ENCODE measurements at regions not wholly inside any gene's neighbourhood (a gene's known extent, or its start where the extent isn't known, plus 50 kb on each side); places are given as distances from the start of the nearest gene placed in this dataset.

DNA sequence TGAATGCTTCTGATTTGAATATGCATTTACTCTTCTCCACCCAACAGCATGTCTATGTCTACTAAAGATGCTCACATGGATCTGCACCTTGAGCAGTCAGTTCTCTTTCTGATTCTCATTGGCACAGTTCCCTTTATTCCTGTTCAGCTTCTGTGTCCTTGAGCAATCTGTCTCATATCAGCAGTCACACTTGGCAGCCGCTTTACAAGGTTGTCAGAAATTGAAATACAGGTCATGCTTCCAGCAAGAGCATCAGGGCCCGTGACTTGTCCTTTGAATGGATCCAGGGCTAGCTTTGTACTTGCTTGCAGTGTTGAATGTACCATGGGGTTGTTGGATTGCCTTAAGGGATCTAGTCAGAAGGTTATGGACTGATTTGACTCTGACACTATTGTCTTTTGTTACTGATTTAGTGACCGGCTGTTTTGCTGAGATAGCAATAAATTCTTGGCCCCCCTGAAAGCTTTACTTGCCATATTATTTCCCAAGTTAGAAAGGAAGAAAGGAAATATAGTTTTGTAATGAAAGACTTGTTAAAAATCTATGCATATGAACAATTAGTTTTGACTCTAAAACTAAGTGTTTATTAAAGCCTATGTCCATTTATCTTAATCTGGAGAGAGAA lies 273.4 kb upstream of the ISL1 start:
- TF ChIP-seq JUNB (IDR thresholded peaks at IDR 0.05; ENCODE audit: unreplicated experiment) = no peak
- TF ChIP-seq STAT1 (IDR thresholded peaks at IDR 0.05; ENCODE audit: unreplicated experiment) = no peak
- TF ChIP-seq, protein P1, sequence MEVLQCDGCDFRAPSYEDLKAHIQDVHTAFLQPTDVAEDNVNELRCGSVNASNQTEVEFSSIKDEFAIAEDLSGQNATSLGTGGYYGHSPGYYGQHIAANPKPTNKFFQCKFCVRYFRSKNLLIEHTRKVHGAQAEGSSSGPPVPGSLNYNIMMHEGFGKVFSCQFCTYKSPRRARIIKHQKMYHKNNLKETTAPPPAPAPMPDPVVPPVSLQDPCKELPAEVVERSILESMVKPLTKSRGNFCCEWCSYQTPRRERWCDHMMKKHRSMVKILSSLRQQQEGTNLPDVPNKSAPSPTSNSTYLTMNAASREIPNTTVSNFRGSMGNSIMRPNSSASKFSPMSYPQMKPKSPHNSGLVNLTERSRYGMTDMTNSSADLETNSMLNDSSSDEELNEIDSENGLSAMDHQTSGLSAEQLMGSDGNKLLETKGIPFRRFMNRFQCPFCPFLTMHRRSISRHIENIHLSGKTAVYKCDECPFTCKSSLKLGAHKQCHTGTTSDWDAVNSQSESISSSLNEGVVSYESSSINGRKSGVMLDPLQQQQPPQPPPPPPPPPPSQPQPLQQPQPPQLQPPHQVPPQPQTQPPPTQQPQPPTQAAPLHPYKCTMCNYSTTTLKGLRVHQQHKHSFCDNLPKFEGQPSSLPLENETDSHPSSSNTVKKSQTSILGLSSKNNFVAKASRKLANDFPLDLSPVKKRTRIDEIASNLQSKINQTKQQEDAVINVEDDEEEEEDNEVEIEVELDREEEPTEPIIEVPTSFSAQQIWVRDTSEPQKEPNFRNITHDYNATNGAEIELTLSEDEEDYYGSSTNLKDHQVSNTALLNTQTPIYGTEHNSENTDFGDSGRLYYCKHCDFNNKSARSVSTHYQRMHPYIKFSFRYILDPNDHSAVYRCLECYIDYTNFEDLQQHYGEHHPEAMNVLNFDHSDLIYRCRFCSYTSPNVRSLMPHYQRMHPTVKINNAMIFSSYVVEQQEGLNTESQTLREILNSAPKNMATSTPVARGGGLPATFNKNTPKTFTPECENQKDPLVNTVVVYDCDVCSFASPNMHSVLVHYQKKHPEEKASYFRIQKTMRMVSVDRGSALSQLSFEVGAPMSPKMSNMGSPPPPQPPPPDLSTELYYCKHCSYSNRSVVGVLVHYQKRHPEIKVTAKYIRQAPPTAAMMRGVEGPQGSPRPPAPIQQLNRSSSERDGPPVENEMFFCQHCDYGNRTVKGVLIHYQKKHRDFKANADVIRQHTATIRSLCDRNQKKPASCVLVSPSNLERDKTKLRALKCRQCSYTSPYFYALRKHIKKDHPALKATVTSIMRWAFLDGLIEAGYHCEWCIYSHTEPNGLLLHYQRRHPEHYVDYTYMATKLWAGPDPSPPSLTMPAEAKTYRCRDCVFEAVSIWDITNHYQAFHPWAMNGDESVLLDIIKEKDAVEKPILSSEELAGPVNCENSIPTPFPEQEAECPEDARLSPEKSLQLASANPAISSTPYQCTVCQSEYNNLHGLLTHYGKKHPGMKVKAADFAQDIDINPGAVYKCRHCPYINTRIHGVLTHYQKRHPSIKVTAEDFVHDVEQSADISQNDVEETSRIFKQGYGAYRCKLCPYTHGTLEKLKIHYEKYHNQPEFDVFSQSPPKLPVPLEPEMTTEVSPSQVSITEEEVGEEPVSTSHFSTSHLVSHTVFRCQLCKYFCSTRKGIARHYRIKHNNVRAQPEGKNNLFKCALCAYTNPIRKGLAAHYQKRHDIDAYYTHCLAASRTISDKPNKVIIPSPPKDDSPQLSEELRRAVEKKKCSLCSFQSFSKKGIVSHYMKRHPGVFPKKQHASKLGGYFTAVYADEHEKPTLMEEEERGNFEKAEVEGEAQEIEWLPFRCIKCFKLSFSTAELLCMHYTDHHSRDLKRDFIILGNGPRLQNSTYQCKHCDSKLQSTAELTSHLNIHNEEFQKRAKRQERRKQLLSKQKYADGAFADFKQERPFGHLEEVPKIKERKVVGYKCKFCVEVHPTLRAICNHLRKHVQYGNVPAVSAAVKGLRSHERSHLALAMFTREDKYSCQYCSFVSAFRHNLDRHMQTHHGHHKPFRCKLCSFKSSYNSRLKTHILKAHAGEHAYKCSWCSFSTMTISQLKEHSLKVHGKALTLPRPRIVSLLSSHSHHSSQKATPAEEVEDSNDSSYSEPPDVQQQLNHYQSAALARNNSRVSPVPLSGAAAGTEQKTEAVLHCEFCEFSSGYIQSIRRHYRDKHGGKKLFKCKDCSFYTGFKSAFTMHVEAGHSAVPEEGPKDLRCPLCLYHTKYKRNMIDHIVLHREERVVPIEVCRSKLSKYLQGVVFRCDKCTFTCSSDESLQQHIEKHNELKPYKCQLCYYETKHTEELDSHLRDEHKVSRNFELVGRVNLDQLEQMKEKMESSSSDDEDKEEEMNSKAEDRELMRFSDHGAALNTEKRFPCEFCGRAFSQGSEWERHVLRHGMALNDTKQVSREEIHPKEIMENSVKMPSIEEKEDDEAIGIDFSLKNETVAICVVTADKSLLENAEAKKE (CRISPR knock-in tag; IDR thresholded peaks at IDR 0.05) = no peak
- TF ChIP-seq ZNF114 (CRISPR knock-in tag; IDR thresholded peaks at IDR 0.05) = no peak
- TF ChIP-seq ZNF331 (CRISPR knock-in tag; IDR thresholded peaks at IDR 0.05; ENCODE audit: low read depth) = no peak
- TF ChIP-seq EZH2 (IDR thresholded peaks at IDR 0.05; ENCODE audit: low read depth, unreplicated experiment) = no peak
- TF ChIP-seq NANOG (IDR thresholded peaks at IDR 0.05; ENCODE audit: borderline replicate concordance) = no peak
- TF ChIP-seq, protein P2, sequence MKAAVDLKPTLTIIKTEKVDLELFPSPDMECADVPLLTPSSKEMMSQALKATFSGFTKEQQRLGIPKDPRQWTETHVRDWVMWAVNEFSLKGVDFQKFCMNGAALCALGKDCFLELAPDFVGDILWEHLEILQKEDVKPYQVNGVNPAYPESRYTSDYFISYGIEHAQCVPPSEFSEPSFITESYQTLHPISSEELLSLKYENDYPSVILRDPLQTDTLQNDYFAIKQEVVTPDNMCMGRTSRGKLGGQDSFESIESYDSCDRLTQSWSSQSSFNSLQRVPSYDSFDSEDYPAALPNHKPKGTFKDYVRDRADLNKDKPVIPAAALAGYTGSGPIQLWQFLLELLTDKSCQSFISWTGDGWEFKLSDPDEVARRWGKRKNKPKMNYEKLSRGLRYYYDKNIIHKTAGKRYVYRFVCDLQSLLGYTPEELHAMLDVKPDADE (IDR thresholded peaks at IDR 0.05) = no peak
- TF ChIP-seq, protein P3, sequence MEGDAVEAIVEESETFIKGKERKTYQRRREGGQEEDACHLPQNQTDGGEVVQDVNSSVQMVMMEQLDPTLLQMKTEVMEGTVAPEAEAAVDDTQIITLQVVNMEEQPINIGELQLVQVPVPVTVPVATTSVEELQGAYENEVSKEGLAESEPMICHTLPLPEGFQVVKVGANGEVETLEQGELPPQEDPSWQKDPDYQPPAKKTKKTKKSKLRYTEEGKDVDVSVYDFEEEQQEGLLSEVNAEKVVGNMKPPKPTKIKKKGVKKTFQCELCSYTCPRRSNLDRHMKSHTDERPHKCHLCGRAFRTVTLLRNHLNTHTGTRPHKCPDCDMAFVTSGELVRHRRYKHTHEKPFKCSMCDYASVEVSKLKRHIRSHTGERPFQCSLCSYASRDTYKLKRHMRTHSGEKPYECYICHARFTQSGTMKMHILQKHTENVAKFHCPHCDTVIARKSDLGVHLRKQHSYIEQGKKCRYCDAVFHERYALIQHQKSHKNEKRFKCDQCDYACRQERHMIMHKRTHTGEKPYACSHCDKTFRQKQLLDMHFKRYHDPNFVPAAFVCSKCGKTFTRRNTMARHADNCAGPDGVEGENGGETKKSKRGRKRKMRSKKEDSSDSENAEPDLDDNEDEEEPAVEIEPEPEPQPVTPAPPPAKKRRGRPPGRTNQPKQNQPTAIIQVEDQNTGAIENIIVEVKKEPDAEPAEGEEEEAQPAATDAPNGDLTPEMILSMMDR (conservative IDR thresholded peaks at IDR 0.05; ENCODE audit: low read depth in 2 of 2) = no peak
- TF ChIP-seq POLR2AphosphoS5 (IDR thresholded peaks at IDR 0.05; ENCODE audit: low read depth) = no peak
- no peak for TF ChIP-seq CREB1 (CRISPR knock-in tag; IDR thresholded peaks at IDR 0.05; ENCODE audit: low read depth)
- TF ChIP-seq EZH2phosphoT487 (IDR thresholded peaks at IDR 0.05; ENCODE audit: unreplicated experiment) = no peak
- TF ChIP-seq, protein P4, sequence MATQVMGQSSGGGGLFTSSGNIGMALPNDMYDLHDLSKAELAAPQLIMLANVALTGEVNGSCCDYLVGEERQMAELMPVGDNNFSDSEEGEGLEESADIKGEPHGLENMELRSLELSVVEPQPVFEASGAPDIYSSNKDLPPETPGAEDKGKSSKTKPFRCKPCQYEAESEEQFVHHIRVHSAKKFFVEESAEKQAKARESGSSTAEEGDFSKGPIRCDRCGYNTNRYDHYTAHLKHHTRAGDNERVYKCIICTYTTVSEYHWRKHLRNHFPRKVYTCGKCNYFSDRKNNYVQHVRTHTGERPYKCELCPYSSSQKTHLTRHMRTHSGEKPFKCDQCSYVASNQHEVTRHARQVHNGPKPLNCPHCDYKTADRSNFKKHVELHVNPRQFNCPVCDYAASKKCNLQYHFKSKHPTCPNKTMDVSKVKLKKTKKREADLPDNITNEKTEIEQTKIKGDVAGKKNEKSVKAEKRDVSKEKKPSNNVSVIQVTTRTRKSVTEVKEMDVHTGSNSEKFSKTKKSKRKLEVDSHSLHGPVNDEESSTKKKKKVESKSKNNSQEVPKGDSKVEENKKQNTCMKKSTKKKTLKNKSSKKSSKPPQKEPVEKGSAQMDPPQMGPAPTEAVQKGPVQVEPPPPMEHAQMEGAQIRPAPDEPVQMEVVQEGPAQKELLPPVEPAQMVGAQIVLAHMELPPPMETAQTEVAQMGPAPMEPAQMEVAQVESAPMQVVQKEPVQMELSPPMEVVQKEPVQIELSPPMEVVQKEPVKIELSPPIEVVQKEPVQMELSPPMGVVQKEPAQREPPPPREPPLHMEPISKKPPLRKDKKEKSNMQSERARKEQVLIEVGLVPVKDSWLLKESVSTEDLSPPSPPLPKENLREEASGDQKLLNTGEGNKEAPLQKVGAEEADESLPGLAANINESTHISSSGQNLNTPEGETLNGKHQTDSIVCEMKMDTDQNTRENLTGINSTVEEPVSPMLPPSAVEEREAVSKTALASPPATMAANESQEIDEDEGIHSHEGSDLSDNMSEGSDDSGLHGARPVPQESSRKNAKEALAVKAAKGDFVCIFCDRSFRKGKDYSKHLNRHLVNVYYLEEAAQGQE (IDR thresholded peaks at IDR 0.05; ENCODE audit: unreplicated experiment) = no peak
- Histone ChIP-seq H3K4me2 (no peak overlapping the region), H3K27me3 (ENCODE audit: insufficient read depth) (no peaks in the 10 kb centered on the region), H3K4me1 (ENCODE audit: insufficient read depth) (no peaks in the 10 kb centered on the region), H3K27ac (ENCODE audit: low read depth) (no peak overlapping the region), H2AFZ (no peak overlapping the region), H3K79me2 (replicated peaks; ENCODE audit: insufficient read depth) (no peaks in the 10 kb centered on the region), H3F3A (replicated peaks; ENCODE audit: low read depth) (no peaks in the 10 kb centered on the region), H3K36me3 (ENCODE audit: insufficient read depth) (no peaks in the 10 kb centered on the region), H3K4me3 (no peak overlapping the region), H3K9me2 (ENCODE audit: insufficient read depth) (no peaks in the 10 kb centered on the region), H4K20me1 (replicated peaks; ENCODE audit: insufficient read depth) (no peaks in the 10 kb centered on the region)
- no peak for ATAC-seq
- no peak overlapping the region for H3K4me3 Mint-ChIP-seq
- H3K9me3 Mint-ChIP-seq = no peaks in the 10 kb centered on the region
- H3K27ac Mint-ChIP-seq = no peak overlapping the region; the same call in 1 of the 2 replicates
- H3K4me1 Mint-ChIP-seq = no peaks in the 10 kb centered on the region
- no peak for DNase-seq (ENCODE audit: low spot score)
- H3K27me3 Mint-ChIP-seq (ENCODE audit: insufficient read depth, low read depth, poor library complexity) = no peaks in the 10 kb centered on the region
- H3K36me3 Mint-ChIP-seq (ENCODE audit: low read depth) = no peaks in the 10 kb centered on the region

Data from GM23338 (cell line).